GM18519 (cell line): ENCODE measurements at regions not wholly inside any gene's neighbourhood (a gene's known extent, or its start where the extent isn't known, plus 50 kb on each side); places are given as distances from the start of the nearest gene placed in this dataset.

Source experiments
- ATAC-seq: cut with Tn5 transposase; IDR thresholded peaks from one replicate; pipeline ENCODE4 v1.9.1; 2021; ENCODE audit warnings: mild to moderate bottlenecking, moderate library complexity; ENCODE audit not compliant: unreplicated experiment, low FRiP score

- ATAC-seq, result no peak
Measured at GRCh38 chr9:26334706-26335105, 557.9 kb downstream of the CAAP1 start.

GRCh38 chr9:26331223-26331622 is 561.4 kb downstream of the CAAP1 start:
- no peak for ATAC-seq

GRCh38 chr9:26329974-26330373 is 562.6 kb downstream of the CAAP1 start:
- ATAC-seq, result no peak

GRCh38 chr9:26326563-26326962 is 566.0 kb downstream of the CAAP1 start:
- peak; percentile 78 for ATAC-seq

GRCh38 chr9:26325444-26325829 is 567.2 kb downstream of the CAAP1 start:
- ATAC-seq, result no peak

GRCh38 chr9:26324786-26325443 is 567.7 kb downstream of the CAAP1 start:
- no peak for ATAC-seq

GRCh38 chr9:26321935-26322334 is 570.7 kb downstream of the CAAP1 start:
- no peak for ATAC-seq

GRCh38 chr9:26319859-26320258 is 572.7 kb downstream of the CAAP1 start:
- no peak for ATAC-seq

- ATAC-seq, result no peak
Measured at GRCh38 chr9:26313108-26313507, 579.5 kb downstream of the CAAP1 start.

- ATAC-seq, result no peak
Measured at GRCh38 chr9:26311463-26311995, 581.1 kb downstream of the CAAP1 start.

- ATAC-seq, result no peak
Measured at GRCh38 chr9:26310294-26310693, 582.3 kb downstream of the CAAP1 start.

GRCh38 chr9:26308328-26308727 is 584.3 kb downstream of the CAAP1 start:
- no peak for ATAC-seq

- no peak for ATAC-seq
Measured at GRCh38 chr9:26301659-26302058, 590.9 kb downstream of the CAAP1 start.

GRCh38 chr9:26301046-26301445 is 591.6 kb downstream of the CAAP1 start:
- no peak for ATAC-seq

- ATAC-seq, result no peak
Measured at GRCh38 chr9:26296910-26297572, 595.6 kb downstream of the CAAP1 start.

GRCh38 chr9:26292943-26293342 is 599.7 kb downstream of the CAAP1 start:
- no peak for ATAC-seq

- no peak for ATAC-seq
Measured at GRCh38 chr9:26271495-26272122, 593.4 kb upstream of the TUSC1 start.

GRCh38 chr9:26266146-26266793 is 588.0 kb upstream of the TUSC1 start:
- ATAC-seq, result no peak

GRCh38 chr9:26264709-26265601 is 586.7 kb upstream of the TUSC1 start:
- ATAC-seq, result no peak

GRCh38 chr9:26263478-26263877 is 585.2 kb upstream of the TUSC1 start:
- no peak for ATAC-seq
